GM23248 (cell line): ENCODE measurements at regions not wholly inside any gene's neighbourhood (a gene's known extent, or its start where the extent isn't known, plus 50 kb on each side); places are given as distances from the start of the nearest gene placed in this dataset.

Source experiments
- DNase-seq: peaks from one replicate; pipeline ENCODE4 v3.0.0-alpha.2; 2015
- H2AFZ ChIP-seq: fragments of 200-600 bp; sonication (generic); 2 replicates; pipeline ENCODE4 v1.6.1; 2016; ENCODE audit warnings: antibody characterized with exemption
- H3F3A ChIP-seq: fragments of 200-600 bp; sonication (generic); 2 replicates; pipeline ENCODE4 v1.6.1; 2016; ENCODE audit warnings: mild to moderate bottlenecking, antibody characterized with exemption, mixed run types; ENCODE audit not compliant: insufficient read depth
- H3K27ac ChIP-seq: fragments of 200-600 bp; sonication (generic); 2 replicates; pipeline ENCODE4 v1.5.1; 2016; ENCODE audit warnings: mild to moderate bottlenecking
- H3K27me3 ChIP-seq: fragments of 200-600 bp; sonication (generic); replicated peaks from 2 replicates; pipeline ENCODE4 v1.6.1; 2016; ENCODE audit warnings: mild to moderate bottlenecking; ENCODE audit not compliant: insufficient read depth
- H3K36me3 ChIP-seq: fragments of 200-600 bp; sonication (generic); 2 replicates; pipeline ENCODE4 v1.6.1; 2016; ENCODE audit warnings: low read depth, mild to moderate bottlenecking
- H3K4me1 ChIP-seq: fragments of 200-600 bp; sonication (generic); 2 replicates; pipeline ENCODE4 v1.6.1; 2016; ENCODE audit warnings: mild to moderate bottlenecking; ENCODE audit not compliant: insufficient read depth
- H3K4me2 ChIP-seq: fragments of 200-600 bp; sonication (generic); one replicate; pipeline ENCODE4 v1.6.1; 2016; ENCODE audit warnings: mild to moderate bottlenecking; ENCODE audit not compliant: unreplicated experiment
- H3K4me3 ChIP-seq: fragments of 200-600 bp; sonication (generic); 2 replicates; pipeline ENCODE4 v1.5.1; 2016; ENCODE audit warnings: mild to moderate bottlenecking
- H3K79me2 ChIP-seq: fragments of 200-600 bp; sonication (generic); 2 replicates; pipeline ENCODE4 v1.6.1; 2016; ENCODE audit warnings: mild to moderate bottlenecking; ENCODE audit not compliant: insufficient read depth
- H3K9ac ChIP-seq: fragments of 200-600 bp; sonication (generic); 2 replicates; pipeline ENCODE4 v1.6.1; 2016; ENCODE audit warnings: mild to moderate bottlenecking
- H3K9me2 ChIP-seq: fragments of 200-600 bp; sonication (generic); 2 replicates; pipeline ENCODE4 v1.6.1; 2016; ENCODE audit warnings: mixed run types, mild to moderate bottlenecking, moderate library complexity; ENCODE audit not compliant: insufficient read depth
- H3K9me3 ChIP-seq: fragments of 200-600 bp; sonication (generic); one replicate; pipeline ENCODE4 v1.6.1; 2017; ENCODE audit warnings: low read depth
- H4K20me1 ChIP-seq: fragments of 200-600 bp; sonication (generic); 2 replicates; pipeline ENCODE4 v1.6.0; 2016; ENCODE audit not compliant: insufficient read depth
- EZH2 ChIP-seq: fragments of 200-600 bp; sonication (generic); IDR thresholded peaks from 2 replicates; pipeline ENCODE4 v1.6.1; 2018; ENCODE audit warnings: antibody characterized with exemption, mild to moderate bottlenecking; ENCODE audit not compliant: insufficient read depth, poor library complexity, severe bottlenecking
- EZH2phosphoT487 ChIP-seq: fragments of 200-600 bp; sonication (generic); IDR thresholded peaks from 2 replicates; pipeline ENCODE4 v1.6.1; 2018; ENCODE audit warnings: antibody characterized with exemption, moderate library complexity, mild to moderate bottlenecking, low read depth; ENCODE audit not compliant: insufficient read depth
- WGBS, 2 experiments: methylation state at CpG; one replicate each; pipeline ENCODE4 v1.1.6; 2015 to 2017; ENCODE audit warnings: low lambda C conversion rate in 2 of 2, low coverage in 1 of 2; ENCODE audit errors: missing lambda C conversion rate in 2 of 2; 5-methylcytosine and 5-hydroxymethylcytosine counted together
- in situ Hi-C: fragments of 300-500 bp; cut with MboI; formaldehyde crosslinking; loops from 2 replicates; pipeline ENCODE4 v1.15.0; 2020

GRCh38 chr7:26525398-26526264 is 234.0 kb downstream of the SNX10 start:
- Histone ChIP-seq H4K20me1 (no peaks in the 10 kb centered on the region), H3K9ac (no peak overlapping the region), H3F3A (no peaks in the 10 kb centered on the region), H3K79me2 (no peaks in the 10 kb centered on the region), H3K27me3 (no peaks in the 10 kb centered on the region; the same call in 1 of the 2 replicates), H3K9me3 (no peaks in the 10 kb centered on the region), H3K27ac (no peak overlapping the region), H3K4me3 (no peak overlapping the region), H3K4me1 (no peaks in the 10 kb centered on the region), H3K4me2 (no peak overlapping the region), H2AFZ (no peak overlapping the region), H3K9me2 (no peaks in the 10 kb centered on the region), H3K36me3 (no peaks in the 10 kb centered on the region)
- 68 to 75% methylated on average over 16 of the region's 16 CpGs for WGBS, 2 experiments
- no peak for TF ChIP-seq EZH2
- TF ChIP-seq EZH2phosphoT487, result no peak
- in situ Hi-C loops, result no loop called here
- DNase-seq, result no peak

DNA sequence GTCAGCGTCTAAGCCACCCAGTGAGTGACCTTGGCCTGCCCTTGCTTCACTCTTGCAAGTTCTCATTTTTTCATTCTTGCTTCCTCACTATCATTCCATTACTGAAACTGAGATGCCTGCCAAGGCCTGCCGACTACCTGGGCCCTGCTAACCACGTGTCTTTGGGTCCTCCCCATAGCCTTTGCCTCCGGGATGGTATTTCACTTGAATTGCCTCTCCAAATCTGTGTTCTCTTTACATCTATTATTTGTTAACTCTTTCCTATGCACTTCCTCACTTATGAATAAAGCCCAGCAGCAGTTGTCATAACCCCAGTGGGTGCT is 234.6 kb downstream of the SNX10 start:
- WGBS, 2 experiments, result 18 to 25% methylated on average over 4 of the region's 4 CpGs

DNA sequence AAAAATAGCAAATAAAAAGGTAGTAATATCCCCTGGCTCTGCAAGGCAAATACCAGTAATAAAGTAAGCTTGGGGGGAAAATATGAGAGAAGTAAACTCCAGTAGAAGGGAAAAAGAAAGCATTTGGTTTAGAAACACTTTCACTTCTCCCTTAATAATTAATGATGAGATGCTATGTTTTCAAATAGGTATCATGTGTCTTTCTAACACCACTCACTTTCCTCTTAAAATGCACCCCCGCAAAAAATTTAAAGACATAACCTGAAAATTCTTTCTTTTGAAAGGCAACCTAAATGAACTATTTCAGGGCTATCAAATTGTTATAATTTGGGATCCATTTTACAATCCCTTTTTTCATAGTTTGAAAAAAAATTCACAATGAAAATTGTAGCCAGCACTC is 240.3 kb downstream of the SNX10 start:
- 0 out of 2 replicates have a peak, but pooled peaks cover 6% of the 10 kb centered on the region for H3K27me3 ChIP-seq
- no peak overlapping the region for H3K27ac ChIP-seq
- no peaks in the 10 kb centered on the region for H3K9me3 ChIP-seq
- no peak for DNase-seq
- in situ Hi-C loops, result no loop called here
- no peaks in the 10 kb centered on the region for H3K79me2 ChIP-seq
- no peak overlapping the region for H3K4me3 ChIP-seq
- no peaks in the 10 kb centered on the region for H4K20me1 ChIP-seq
- H3K36me3 ChIP-seq, result no peaks in the 10 kb centered on the region
- H2AFZ ChIP-seq, result no peak overlapping the region
- H3K9ac ChIP-seq, result no peak overlapping the region
- TF ChIP-seq EZH2 (no peak), EZH2phosphoT487 (no peak)
- WGBS, 2 experiments, result 14 to 22% methylated on average over 1 of the region's 1 CpG
- no peak overlapping the region for H3K4me2 ChIP-seq
- no peaks in the 10 kb centered on the region for H3K9me2 ChIP-seq
- no peaks in the 10 kb centered on the region for H3K4me1 ChIP-seq
- H3F3A ChIP-seq, result no peaks in the 10 kb centered on the region

More for the DNA sequence above, 234.6 kb downstream of the SNX10 start:
- Histone ChIP-seq H3K27me3 (no peaks in the 10 kb centered on the region; the same call in 1 of the 2 replicates), H3K4me1 (no peaks in the 10 kb centered on the region), H3K9ac (no peak overlapping the region), H3K36me3 (no peaks in the 10 kb centered on the region), H3F3A (no peaks in the 10 kb centered on the region), H4K20me1 (no peaks in the 10 kb centered on the region), H3K79me2 (no peaks in the 10 kb centered on the region), H2AFZ (no peak overlapping the region), H3K27ac (no peak overlapping the region), H3K9me2 (no peaks in the 10 kb centered on the region), H3K4me3 (no peak overlapping the region), H3K4me2 (no peak overlapping the region), H3K9me3 (no peaks in the 10 kb centered on the region)
- no peak for DNase-seq
- in situ Hi-C loops, result no loop called here
- TF ChIP-seq EZH2 (no peak), EZH2phosphoT487 (no peak)

- H3K27ac ChIP-seq, result no peak overlapping the region
- no peaks in the 10 kb centered on the region for H3K79me2 ChIP-seq
- no peak for TF ChIP-seq EZH2phosphoT487
Observed at GRCh38 chr7:26532471-26532870, 240.8 kb downstream of the SNX10 start.

More at GRCh38 chr7:26532471-26532870, 240.8 kb downstream of the SNX10 start:
- Histone ChIP-seq H3K4me2 (no peak overlapping the region), H3K4me3 (no peak overlapping the region), H3K9me2 (no peaks in the 10 kb centered on the region), H3K36me3 (no peaks in the 10 kb centered on the region), H3K9me3 (no peaks in the 10 kb centered on the region), H4K20me1 (no peaks in the 10 kb centered on the region), H2AFZ (no peak overlapping the region), H3K27me3 (0 out of 2 replicates have a peak, but pooled peaks cover 6% of the 10 kb centered on the region), H3K4me1 (no peaks in the 10 kb centered on the region), H3F3A (no peaks in the 10 kb centered on the region), H3K9ac (no peak overlapping the region)
- in situ Hi-C loops, result no loop called here
- DNase-seq, result no peak
- WGBS, 2 experiments, result 63 to 66% methylated on average over 1 of the region's 1 CpG
